ENCODE measurements at regions not wholly inside any gene's neighbourhood (a gene's known extent, or its start where the extent isn't known, plus 50 kb on each side); places are given as distances from the start of the nearest gene placed in this dataset.

- no peak for TF ChIP-seq CTCF (IDR thresholded peaks at IDR 0.05; ENCODE audit: poor library complexity)
- TF ChIP-seq EZH2 (IDR thresholded peaks at IDR 0.05; ENCODE audit: borderline replicate concordance) = no peak
Observed at GRCh38 chr15:94061041-94061440, 170.3 kb upstream of the MCTP2 start.

All from hepatocyte (in vitro differentiated cells).